Stimulated activated CD4-positive, alpha-beta T cell treated with anti-CD3 and anti-CD28 coated beads, Interleukin-1b, Interleukin-23, amount 100 ng/mL, for 4 hours (primary cell): ENCODE measurements at regions not wholly inside any gene's neighbourhood (a gene's known extent, or its start where the extent isn't known, plus 50 kb on each side); places are given as distances from the start of the nearest gene placed in this dataset.
"Not testable (repeated sequence)": the region's sequence is repeated elsewhere in the genome, so short reads cannot be mapped to it uniquely, and the experiment has no call there.

Source experiments
- DNase-seq, 2 donors: peaks; one replicate each; pipeline ENCODE4 v3.0.0-alpha.2; 2020; ENCODE audit warnings: low read depth in 2 of 2

GRCh38 chr3:197368330-197368729, 69.9 kb upstream of the DLG1 start:
- DNase-seq = no peak

- no peak for DNase-seq
These were observed 68.8 kb upstream of the DLG1 start for GRCh38 chr3:197367081-197367780.

- DNase-seq = no peak
These were observed 68.1 kb upstream of the DLG1 start for GRCh38 chr3:197366301-197367044.

GRCh38 chr3:197365586-197365985, 67.2 kb upstream of the DLG1 start:
- no peak for DNase-seq

GRCh38 chr3:197364410-197365071, 66.1 kb upstream of the DLG1 start:
- no peak for DNase-seq

- DNase-seq = no peak
These were observed 65.4 kb upstream of the DLG1 start for GRCh38 chr3:197363553-197364409.

- no peak for DNase-seq
These were observed 63.7 kb upstream of the DLG1 start for GRCh38 chr3:197362081-197362480.

GRCh38 chr3:197360095-197360494, 61.7 kb upstream of the DLG1 start:
- not testable (repeated sequence) for DNase-seq

- DNase-seq = not testable (repeated sequence)
These were observed 61.1 kb upstream of the DLG1 start for GRCh38 chr3:197359476-197359875.

- DNase-seq = no peak
These were observed 58.3 kb upstream of the DLG1 start for GRCh38 chr3:197356741-197357140.

- no peak for DNase-seq
These were observed 57.9 kb upstream of the DLG1 start for GRCh38 chr3:197356275-197356674.

- DNase-seq = no peak
These were observed 57.3 kb upstream of the DLG1 start for GRCh38 chr3:197355713-197356112.

- no peak for DNase-seq
These were observed 56.2 kb upstream of the DLG1 start for GRCh38 chr3:197354568-197355001.

- DNase-seq = no peak
These were observed 55.6 kb upstream of the DLG1 start for GRCh38 chr3:197353867-197354567.

- DNase-seq = no peak
These were observed 54.8 kb upstream of the DLG1 start for GRCh38 chr3:197353001-197353866.

- DNase-seq = no peak
These were observed 54.0 kb upstream of the DLG1 start for GRCh38 chr3:197352382-197352781.

- DNase-seq = no peak
These were observed 52.0 kb upstream of the DLG1 start for GRCh38 chr3:197350446-197350845.

GRCh38 chr3:197349368-197349767, 51.0 kb upstream of the DLG1 start:
- DNase-seq = no peak
